ENCODE measurements at regions not wholly inside any gene's neighbourhood (a gene's known extent, or its start where the extent isn't known, plus 50 kb on each side); places are given as distances from the start of the nearest gene placed in this dataset.

GRCh38 chrX:128714425-128714824, 662.2 kb upstream of the ACTRT1 start:
- TF ChIP-seq EP300 (IDR thresholded peaks at IDR 0.05) (no peak), CTCF (IDR thresholded peaks at IDR 0.05) (no peak), POLR2A (IDR thresholded peaks at IDR 0.05) (no peak)

Measured in stomach (tissue), 4 donors.